Stimulated activated CD8-positive, alpha-beta memory T cell treated with anti-CD3 and anti-CD28 coated beads, Interleukin-7, amount 100 ng/mL, for 24 hours (primary cell): ENCODE measurements at regions not wholly inside any gene's neighbourhood (a gene's known extent, or its start where the extent isn't known, plus 50 kb on each side); places are given as distances from the start of the nearest gene placed in this dataset.

Experiments used
- DNase-seq: peaks from one replicate; pipeline ENCODE4 v3.0.0-alpha.2; 2020; ENCODE audit warnings: low read depth

GRCh38 chr2:71936076-71937030, 211.3 kb downstream of the CYP26B1 start:
- DNase-seq = no peak

DNA sequence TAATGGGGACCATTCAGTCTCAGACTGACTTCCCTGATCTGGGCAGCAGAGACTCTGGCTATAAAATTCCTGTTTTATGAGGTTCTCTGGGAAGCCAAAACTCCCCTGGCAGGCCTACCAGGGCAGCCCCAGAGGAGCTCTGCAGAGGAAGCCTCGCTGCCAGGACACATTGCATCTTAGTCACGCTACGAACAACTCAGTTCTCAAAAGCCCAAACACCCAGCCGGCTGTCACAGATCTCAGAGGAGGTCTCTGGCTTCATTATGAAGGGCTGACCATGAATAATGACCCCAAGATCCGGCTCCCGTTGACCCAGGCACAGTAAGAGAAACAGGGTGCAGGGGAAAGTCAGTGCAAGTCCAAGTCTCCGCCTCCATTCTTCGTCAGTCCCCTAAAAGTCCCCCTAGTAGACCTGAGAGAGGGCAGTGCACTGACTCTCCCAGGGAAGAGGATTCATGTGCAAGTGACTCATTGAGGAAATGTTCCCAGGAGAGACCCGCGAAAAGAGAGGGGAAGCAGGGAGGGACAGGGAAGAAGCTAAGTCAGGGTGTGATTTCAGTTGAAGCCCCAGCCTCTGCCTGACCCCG, 212.3 kb downstream of the CYP26B1 start:
- no peak for DNase-seq

GRCh38 chr2:71934595-71935261, 212.9 kb downstream of the CYP26B1 start:
- DNase-seq = no peak

DNA sequence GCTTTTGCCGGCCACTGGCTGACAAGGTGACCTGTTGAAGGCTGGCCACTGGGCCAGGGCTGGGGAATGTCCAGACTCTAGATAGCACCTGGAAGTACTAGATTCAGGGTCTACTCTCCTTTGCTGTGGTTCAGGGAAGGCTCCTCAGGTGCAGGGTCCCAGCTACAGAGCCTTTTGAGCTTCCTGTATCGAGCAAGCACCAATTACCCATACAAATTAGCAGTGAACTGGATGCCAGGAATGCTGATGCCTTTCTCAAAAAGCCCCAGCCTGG, 213.4 kb downstream of the CYP26B1 start:
- no peak for DNase-seq

GRCh38 chr2:71933467-71934319, 214.0 kb downstream of the CYP26B1 start:
- DNase-seq = no peak

DNA sequence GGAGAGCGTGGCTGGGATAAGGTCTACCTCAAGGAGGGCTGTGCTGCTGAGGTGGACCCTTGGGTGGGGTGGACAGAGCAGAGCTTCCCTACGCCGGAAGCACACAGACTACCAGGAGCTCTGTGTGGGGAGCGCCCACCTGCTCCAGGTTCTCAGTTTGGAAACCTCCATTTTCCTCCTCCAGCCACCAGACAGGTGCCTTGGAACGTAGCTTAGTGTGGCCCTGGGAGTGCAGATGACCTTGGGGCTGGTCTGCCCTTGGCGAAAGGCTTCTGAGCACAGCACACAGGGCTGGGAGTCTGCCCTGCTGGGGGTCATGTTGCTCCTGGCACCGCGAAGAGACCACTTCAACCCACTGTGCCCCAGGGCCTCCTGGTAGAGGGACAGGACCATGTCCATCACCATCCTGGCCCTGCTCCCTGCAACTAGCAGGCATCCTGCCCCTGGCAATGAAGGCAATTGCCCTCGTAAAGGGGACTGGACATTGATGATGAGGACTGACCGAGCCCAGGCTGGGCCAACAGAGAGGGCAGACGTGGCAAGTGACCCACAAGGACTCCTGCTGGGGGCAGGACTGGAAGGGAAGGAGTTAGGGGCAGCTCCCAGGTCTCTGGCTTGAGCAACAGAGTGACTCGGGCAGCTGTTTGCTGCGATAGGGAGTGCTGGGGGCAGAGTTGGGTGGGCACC, 214.7 kb downstream of the CYP26B1 start:
- DNase-seq = no peak

DNA sequence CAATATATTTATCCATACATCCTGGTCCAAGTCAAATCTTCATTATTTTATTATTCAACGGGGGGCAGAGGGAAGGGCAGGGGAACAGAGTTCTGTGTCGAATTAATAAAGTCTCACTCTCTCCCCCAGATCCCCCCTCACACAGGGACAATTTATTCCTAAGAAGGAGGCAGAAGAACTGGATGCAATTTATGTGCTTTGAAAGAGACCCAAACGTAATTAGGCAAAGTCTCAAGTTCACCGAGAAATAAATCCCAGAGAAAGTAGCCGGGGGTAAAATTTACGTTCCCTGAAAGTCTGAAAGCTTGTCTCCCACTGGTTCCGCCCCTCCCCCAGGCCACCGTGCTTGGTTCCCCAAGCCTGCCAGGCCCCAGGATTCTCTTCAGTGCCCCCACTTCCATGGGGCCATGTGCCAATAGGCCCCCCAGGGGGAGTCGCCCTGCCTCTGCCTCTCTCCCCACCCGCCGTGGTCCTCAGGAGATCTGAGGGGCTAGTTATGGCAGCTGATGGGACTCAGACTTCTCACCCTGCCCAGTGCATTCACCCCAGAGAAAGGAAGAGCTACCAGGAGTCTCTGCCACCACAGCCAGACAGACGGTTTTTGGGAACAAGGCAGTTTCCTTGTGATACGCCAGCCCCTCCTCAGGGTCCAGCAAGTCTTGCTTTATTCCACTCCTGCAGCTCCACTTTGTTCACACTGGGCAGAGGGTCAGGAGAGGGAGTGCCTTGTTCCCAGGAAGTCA, 215.5 kb downstream of the CYP26B1 start:
- no peak for DNase-seq

DNA sequence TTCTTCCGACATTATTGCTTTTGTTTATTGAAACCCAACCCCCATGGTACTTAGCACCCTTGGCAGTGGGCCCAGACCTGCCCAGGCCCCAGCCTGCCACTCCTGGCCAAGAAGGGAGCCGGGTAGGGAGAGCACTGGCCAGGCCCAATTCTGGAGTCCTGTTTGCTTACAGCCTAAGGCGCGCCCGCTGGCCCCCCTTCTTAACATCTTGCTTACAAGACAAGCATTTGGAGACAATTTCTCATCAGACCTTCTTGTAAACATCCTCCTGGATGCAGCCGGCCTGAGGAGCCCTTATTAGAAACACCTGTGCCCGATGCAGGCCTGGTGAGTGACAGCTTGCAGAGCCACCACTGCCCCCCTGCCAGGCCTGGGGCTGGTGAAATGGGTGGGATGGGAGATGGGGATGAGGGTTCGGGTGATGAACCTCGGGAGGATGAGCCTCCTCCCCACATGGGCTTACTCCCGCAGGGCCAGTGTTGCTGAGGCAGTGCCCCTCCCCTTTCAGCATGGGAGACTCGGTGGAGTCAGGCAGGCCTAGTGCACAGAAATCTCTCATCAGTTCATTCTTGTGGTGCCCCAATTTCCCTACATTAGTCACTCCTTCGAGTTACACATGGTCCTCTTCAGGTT, 217.5 kb downstream of the CYP26B1 start:
- DNase-seq = no peak

DNA sequence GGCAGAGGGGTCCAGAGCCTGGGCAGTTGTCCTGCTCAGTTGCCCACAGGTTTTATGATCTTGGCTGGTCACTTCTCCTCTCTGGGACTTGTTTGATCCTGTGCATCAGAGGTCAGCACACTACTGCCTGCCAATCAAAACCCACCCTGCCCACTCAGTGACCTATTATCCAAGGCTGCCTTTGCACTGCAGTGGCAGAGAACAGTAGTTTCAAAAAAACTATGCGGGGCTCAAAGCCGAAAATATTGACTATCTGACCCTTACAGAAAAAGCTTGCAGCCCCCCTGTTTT, 218.2 kb downstream of the CYP26B1 start:
- no peak for DNase-seq

GRCh38 chr2:71928734-71929481, 218.8 kb downstream of the CYP26B1 start:
- no peak for DNase-seq

DNA sequence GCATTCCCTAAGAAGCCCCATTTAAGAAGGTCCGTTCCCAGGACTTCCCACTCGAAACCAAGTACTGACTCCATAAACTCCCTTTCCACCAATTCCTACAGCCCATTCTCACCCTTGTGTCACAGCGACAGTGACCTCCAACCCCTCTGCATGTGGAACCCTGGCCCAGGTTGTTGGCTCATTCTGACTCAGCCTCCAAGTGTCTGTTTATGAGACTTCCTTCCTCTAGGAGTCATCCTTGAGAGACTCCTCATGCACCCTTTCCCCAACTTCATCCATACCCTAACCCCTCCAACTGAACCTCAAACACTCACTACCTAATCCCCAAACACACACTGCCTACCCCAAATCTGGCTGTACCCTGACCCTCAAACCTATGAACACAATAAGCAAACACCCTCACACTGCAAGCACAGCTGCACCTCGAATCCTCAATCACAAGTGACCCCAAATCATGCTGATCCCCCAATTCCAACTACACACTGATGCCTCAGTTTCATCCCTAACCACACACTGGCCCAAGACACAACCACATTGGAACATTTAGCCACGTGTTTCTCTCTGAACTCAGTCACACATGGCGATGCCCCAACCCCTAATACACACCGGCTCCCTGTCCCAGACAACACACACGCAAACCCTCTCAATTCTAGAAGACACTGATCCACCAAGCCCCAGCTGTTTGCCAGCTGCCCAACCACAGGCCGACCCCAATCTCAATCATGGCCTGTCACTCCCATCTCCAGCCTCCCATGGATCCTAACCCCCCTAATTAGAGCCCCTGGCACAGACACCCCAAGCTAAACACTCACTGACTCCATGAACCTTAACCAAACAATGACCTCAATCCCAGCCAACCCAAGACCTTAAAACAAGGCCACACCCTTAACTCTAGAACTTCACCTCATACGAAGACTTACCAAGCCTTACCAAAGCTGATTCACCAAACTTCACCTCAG, 219.6 kb downstream of the CYP26B1 start:
- DNase-seq = no peak

DNA sequence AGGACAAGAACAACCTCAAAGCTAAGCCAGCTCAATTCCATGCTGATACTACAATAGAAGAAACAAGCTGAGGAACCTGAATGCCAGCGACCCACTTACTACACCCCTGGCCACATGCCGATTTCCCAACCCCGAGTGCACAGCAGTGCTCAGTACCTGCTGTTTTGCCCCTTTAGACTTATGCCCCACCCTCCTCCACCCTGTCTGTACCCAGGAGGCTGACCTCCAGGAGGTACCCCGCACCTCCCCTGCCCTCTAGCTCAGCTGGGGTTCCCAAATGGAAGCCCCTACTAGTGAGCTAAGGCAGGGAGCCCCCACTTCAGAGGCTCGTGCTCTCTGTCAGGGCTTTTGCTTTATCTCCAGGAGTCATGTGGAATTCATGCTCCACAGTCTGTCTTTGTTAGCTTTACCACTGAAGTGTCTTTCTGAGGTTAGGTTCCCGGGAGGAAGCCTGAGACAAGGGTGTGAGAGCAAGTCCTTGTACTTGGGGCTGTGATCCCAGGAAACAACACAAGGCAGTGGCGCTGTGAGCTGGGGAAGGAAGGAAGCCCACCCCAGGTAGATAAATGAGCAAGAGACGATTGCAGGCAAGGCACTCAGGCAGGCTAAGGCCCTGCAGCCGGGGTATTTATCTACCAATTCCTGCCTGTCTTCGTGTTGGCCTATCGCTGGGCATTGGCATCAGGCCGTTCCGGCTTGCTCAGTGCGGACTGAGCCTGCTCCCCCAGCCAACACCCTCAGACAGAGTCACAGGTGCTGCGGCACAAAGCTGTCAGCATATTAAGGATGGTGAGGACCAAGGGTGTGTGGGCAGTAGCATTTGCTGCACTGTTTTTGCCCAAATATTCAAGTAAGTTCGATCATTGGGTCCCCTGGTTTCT, 220.5 kb downstream of the CYP26B1 start:
- no peak for DNase-seq

- DNase-seq = no peak
Measured at GRCh38 chr2:71926089-71926447, 221.6 kb downstream of the CYP26B1 start.

DNA sequence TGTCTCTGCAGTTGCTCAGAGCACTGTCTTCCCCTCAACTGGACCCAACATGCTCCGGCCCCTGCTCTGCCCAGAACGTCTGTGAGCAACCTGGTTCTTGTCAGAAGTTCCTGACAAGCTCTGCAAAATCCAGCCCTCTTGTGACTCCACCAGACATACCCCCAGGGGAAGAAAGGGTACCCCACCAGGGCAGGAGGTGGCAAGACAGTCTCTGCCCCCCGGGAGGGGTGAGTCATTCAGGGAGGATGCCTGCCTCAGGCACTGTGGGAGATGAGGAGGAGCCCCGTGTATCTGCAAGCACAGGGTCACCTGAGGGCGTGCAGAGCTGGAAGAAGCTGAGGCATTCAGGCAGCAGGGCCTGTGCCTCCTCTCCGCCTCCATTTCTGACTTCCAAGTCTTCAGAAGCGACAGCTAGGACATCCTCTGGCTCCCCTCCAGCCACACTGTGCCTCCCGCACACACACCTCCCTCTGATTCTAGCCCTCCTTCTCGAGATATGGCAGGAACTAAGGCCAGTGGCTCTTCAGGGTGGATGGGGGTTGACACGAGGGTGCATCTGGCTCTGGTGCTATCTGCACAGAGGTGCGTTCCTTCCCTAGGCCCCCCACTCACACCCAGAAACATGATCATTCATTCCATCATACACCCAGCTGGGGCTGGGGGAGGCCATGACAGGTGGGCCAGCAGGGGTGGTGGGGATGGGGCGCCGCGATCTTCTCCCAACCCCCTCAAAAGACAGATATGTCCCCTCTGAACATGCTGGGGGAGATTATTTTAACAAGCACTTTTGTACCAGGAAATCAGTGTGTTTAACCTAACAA, 222.2 kb downstream of the CYP26B1 start:
- no peak for DNase-seq

DNA sequence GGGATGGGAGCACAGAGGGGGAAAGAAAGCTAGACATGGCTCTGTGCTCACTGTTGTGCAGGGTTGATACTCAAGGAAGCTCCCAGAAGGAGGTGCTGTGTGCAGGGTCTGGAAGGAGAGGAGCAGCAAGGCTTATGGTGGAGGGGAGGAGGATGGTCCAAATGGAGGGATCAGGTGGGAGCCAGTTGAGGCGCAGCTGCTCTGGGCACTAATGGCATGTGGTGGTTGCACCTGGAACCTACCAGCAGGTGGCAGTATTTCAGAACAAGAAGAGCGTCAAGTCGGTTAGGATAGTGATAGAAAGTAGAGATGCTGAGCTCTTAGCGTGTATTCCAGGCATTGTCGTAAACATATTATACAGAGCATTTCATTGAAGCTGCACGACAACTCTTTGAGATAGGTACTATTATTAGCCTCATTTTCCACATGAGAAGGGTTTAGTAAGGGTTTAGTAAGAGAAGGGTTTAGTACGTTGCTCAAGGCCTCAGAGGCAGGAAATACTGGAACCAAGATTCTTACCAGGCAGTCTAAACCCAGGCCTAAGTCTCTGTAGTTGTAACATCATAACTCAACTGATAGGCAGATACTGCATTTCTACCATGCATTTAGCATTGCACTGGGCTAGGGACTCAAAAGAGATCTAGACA, 223.7 kb downstream of the CYP26B1 start:
- DNase-seq = peak; percentile 7

GRCh38 chr2:71923143-71923525, 224.5 kb downstream of the CYP26B1 start:
- DNase-seq = no peak
